Pancreas (tissue), 10 donors: ENCODE measurements at regions not wholly inside any gene's neighbourhood (a gene's known extent, or its start where the extent isn't known, plus 50 kb on each side); places are given as distances from the start of the nearest gene placed in this dataset.
A peak's percentile ranks its signal among the peaks of the same experiment; 100 is the strongest.

ENCODE experiments used
- ATAC-seq, 4 donors: fragments of 200-7000 bp; cut with Tn5 transposase; one replicate each; pipeline versions ENCODE4 v1.8.0 to v1.9.1; 2020; ENCODE audit warnings: mild to moderate bottlenecking in 4 of 4, moderate library complexity in 4 of 4
- DNase-seq, 6 donors: peaks; one replicate each; pipeline ENCODE4 v3.0.0-alpha.2; 2020
- FAIRE-seq: peaks from 2 replicates; lab custom pipeline; 2012; peaks lifted over from hg19 to GRCh38; lab: Jason Lieb, UNC
- H3K27ac ChIP-seq, 4 donors: fragments of 200-600 bp; sonication (generic); 1 replicate in 3 of 4; 2 replicates in 1 of 4; pipeline versions ENCODE4 v1.5.0 to v1.8.0; 2020
- H3K27me3 ChIP-seq, 4 donors: fragments of 200-600 bp; one replicate each; pipeline ENCODE4 v1.8.0; 2021
- H3K36me3 ChIP-seq, 3 donors: fragments of 200-600 bp; sonication (generic) in 1 of 3; one replicate each; pipeline versions ENCODE4 v1.5.0 to v1.8.0; 2020 to 2021
- H3K4me1 ChIP-seq, 3 donors: fragments of 200-600 bp; one replicate each; pipeline ENCODE4 v1.8.0; 2021
- H3K4me3 ChIP-seq, 4 donors: fragments of 200-600 bp; sonication (generic) in 2 of 4; one replicate each; pipeline versions ENCODE4 v1.5.0 to v1.8.0; 2020 to 2021
- H3K9me3 ChIP-seq, 4 donors: fragments of 200-600 bp; one replicate each; pipeline ENCODE4 v1.8.0; 2021
- WGBS, 2 donors: extraction: QIAGEN DNeasy Blood & Tissue Kit; methylation state at CpG; one replicate each; pipeline ENCODE4 v1.1.7; 2013; 5-methylcytosine and 5-hydroxymethylcytosine counted together
- intact Hi-C, 3 donors: fragments of 100-400 bp; cut with DNase I; formaldehyde crosslinking; loops; one replicate each; pipeline versions ENCODE4 v1.11.1 to v1.14.2; 2022
- TF ChIP-seq, protein P1 (sequence below), 4 donors: fragments of 200-600 bp; sonication (generic) in 3 of 4; IDR thresholded peaks; one replicate each; pipeline versions ENCODE4 v1.5.0 to v1.8.0; 2021; ENCODE audit warnings: antibody characterized with exemption in 4 of 4
- donor health status: healthy with polysubstance abuse.
- donor health status: DM: no; HTN: no; CAD: no; lungs with moderate emphysema.
- donor health status: DM: no; HTN: no; CAD: no.
- donor health status: control.
- donor health status: control.
- donor health status: Bipolar disorder and iron deficiency.
- donor health status: DM: yes; HTN: yes; CAD: no.
- donor health status: DM: no; HTN: no; CAD: no.
- donor health status: DM: no; HTN: no; CAD: no.
- donor health status: DM: yes; HTN: yes; CAD: no.

DNA sequence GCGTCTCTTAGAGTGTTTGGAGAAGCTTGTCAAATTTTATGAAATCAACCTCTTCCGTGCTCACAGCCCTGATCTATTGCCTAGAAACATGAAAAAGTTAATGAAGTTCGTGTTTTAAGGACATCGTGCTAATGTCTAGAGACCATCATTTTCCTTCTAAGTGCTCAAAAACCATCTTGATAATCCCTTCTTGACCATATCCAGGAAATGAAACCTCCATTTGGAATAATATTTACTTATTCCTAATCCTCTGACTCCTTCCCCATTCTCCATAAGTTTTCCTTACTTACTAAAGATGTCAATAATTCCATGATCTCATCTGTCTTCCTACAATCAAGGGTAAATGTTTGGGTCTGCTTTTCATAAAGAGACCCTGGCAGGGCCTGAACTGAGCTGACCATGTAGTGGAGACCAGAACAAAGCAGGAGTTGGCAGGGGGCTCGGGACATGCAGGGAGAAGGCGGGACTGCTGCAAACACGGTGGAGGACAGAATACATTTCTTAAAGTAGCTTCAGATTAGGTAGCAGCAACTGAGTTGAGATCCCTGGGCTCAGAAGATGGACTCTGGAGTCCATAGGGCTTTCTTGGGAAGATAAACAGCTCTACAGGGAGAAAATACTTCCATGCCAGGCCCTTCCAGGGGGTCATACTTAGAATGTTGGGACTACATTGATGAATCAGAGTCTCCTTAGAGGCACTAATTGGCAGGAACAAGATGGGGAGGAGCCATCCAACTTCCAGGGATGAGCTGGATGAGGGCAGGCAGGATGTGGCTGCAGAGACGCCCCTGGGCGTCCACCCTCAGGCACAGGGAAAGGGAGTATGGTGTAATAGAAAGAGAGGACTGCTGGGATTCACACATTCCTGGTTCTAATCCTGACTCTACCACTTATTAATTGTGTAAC lies 100.7 kb downstream of the RIN2 start:
- ATAC-seq (peak in 1 of 4 donors; percentile 52), DNase-seq (no peak), FAIRE-seq (no peak)
- Histone ChIP-seq H3K4me3 (no peak overlapping the region), H3K36me3 (no peaks in the 10 kb centered on the region), H3K27ac (no peak overlapping the region), H3K27me3 (no peaks in the 10 kb centered on the region), H3K4me1 (no peaks in the 10 kb centered on the region), H3K9me3 (no peaks in the 10 kb centered on the region)
- 78 to 91% methylated on average over 9 of the region's 9 CpGs for WGBS, 2 donors
- intact Hi-C loops: no loop called here
- TF ChIP-seq, protein P1, sequence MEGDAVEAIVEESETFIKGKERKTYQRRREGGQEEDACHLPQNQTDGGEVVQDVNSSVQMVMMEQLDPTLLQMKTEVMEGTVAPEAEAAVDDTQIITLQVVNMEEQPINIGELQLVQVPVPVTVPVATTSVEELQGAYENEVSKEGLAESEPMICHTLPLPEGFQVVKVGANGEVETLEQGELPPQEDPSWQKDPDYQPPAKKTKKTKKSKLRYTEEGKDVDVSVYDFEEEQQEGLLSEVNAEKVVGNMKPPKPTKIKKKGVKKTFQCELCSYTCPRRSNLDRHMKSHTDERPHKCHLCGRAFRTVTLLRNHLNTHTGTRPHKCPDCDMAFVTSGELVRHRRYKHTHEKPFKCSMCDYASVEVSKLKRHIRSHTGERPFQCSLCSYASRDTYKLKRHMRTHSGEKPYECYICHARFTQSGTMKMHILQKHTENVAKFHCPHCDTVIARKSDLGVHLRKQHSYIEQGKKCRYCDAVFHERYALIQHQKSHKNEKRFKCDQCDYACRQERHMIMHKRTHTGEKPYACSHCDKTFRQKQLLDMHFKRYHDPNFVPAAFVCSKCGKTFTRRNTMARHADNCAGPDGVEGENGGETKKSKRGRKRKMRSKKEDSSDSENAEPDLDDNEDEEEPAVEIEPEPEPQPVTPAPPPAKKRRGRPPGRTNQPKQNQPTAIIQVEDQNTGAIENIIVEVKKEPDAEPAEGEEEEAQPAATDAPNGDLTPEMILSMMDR (IDR thresholded peaks at IDR 0.05): no peak

DNA sequence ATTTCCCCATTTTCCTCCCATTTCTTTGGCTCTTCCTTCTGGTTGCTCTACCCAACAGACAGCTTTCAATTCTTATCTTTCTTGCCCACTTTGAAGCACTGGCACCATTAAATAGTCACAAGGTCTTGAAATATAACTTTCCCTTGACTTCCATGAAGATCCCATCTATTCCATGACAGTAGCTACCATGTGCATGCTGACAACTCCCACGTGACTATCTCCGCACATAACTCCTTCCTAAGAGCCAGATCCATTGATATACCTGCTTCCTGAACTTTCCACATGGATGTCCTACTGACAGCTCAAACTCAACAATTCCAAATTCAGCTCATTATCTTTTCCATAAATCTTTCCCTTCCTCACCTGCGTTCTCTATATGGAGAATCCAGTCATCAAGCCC lies 101.4 kb downstream of the RIN2 start:
- DNase-seq (no peak), FAIRE-seq (no peak), ATAC-seq (no peak)
- intact Hi-C loops: no loop called here
- 97% methylated on average over 3 of the region's 3 CpGs for WGBS, 2 donors
- Histone ChIP-seq H3K27me3 (no peaks in the 10 kb centered on the region), H3K4me3 (no peak overlapping the region), H3K4me1 (no peaks in the 10 kb centered on the region), H3K27ac (no peak overlapping the region), H3K36me3 (no peaks in the 10 kb centered on the region), H3K9me3 (no peaks in the 10 kb centered on the region)
- TF ChIP-seq, protein P1 (IDR thresholded peaks at IDR 0.05): no peak

DNA sequence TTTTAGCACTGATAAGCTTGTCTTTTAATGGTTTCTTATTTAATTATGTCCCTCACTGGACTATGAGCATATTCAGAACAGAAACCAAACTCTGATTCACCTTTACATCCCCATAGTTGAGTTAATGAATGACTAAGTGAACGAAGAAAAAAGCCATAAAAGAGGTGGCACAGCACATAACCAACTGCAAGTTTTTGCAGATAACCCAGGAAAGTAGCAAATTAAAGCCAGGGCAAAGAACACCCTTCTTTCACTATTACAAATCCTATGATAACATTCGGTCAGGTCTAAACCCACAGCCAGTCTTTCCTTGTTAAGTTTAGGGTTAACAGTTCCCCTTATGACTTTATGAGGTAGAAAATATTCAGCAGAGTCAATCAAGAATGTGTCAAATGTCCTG lies 102.7 kb downstream of the RIN2 start:
- DNase-seq (no peak), ATAC-seq (no peak), FAIRE-seq (no peak)
- Histone ChIP-seq H3K27me3 (no peaks in the 10 kb centered on the region), H3K36me3 (no peaks in the 10 kb centered on the region), H3K4me1 (no peaks in the 10 kb centered on the region), H3K4me3 (no peak overlapping the region), H3K9me3 (no peaks in the 10 kb centered on the region), H3K27ac (no peak overlapping the region)
- TF ChIP-seq, protein P1 (IDR thresholded peaks at IDR 0.05): no peak
- WGBS, 2 donors: 64% methylated on average over 2 of the region's 2 CpGs
- intact Hi-C loops: no loop called here

DNA sequence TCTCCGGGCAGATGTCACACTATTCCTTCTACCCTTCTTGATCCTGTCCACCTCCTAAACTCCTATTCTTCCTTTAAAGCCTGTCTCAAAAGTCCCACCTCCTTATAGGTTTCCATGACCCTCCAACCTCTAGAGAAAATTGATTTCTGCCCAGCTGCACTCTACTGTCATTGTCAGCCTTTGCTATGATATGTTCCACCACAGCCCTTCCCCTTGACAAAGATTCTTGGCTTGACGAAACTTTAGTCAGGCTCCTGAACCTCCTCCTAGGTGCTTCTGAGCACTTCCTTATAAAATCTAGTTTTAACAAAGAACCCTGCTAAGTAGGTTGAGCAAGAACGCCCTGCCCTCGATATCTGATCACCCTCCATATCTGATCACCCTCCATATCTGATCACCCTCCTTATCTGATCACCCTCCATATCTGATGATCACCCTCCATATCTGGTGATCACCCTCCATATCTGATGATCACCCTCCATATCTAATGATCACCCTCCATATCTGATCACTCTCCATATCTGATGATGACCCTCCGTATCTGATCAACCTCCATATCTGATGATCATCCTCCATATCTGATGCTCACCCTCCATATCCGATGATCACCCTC lies 103.2 kb downstream of the RIN2 start:
- no peak overlapping the region for H3K27ac ChIP-seq
- intact Hi-C loops: no loop called here
- no peaks in the 10 kb centered on the region for H3K9me3 ChIP-seq
- 84 to 87% methylated on average over 6 of the region's 6 CpGs for WGBS, 2 donors
- no peaks in the 10 kb centered on the region for H3K27me3 ChIP-seq
- no peaks in the 10 kb centered on the region for H3K36me3 ChIP-seq
- H3K4me1 ChIP-seq: no peaks in the 10 kb centered on the region
- ATAC-seq: no peak
- no peak for DNase-seq
- no peak for FAIRE-seq
- H3K4me3 ChIP-seq: no peak overlapping the region
- TF ChIP-seq, protein P1 (IDR thresholded peaks at IDR 0.05): no peak

DNA sequence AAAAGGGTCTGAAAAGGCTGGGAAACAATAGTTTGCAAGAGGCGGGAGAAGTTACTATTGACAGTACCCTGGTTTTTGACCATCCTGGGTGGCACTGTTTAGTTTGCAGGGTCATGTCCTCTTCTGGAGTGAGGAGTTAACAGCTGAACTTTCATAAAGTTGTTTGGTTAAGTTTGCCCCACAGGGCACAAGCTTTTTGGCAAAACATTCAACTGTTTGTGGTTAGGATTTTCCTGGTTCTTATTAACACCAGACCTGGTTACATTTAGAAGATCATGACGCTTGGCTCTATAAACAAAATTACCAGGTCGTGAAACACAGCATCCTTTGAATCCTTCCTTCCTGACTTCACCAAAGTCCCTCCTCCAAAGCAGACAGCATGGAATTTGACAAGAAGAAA lies 106.1 kb downstream of the RIN2 start:
- TF ChIP-seq, protein P1 (IDR thresholded peaks at IDR 0.05): no peak
- no peak for FAIRE-seq

More for the DNA sequence above, 106.1 kb downstream of the RIN2 start:
- Histone ChIP-seq H3K4me3 (no peak overlapping the region), H3K36me3 (no peaks in the 10 kb centered on the region), H3K4me1 (no peaks in the 10 kb centered on the region), H3K27ac (no peak overlapping the region), H3K27me3 (no peaks in the 10 kb centered on the region), H3K9me3 (no peaks in the 10 kb centered on the region)
- WGBS, 2 donors: 74 to 84% methylated on average over 3 of the region's 3 CpGs
- ATAC-seq (no peak), DNase-seq (no peak)
- intact Hi-C loops: no loop called here
